ENCODE measurements at regions not wholly inside any gene's neighbourhood (a gene's known extent, or its start where the extent isn't known, plus 50 kb on each side); places are given as distances from the start of the nearest gene placed in this dataset.

DNA sequence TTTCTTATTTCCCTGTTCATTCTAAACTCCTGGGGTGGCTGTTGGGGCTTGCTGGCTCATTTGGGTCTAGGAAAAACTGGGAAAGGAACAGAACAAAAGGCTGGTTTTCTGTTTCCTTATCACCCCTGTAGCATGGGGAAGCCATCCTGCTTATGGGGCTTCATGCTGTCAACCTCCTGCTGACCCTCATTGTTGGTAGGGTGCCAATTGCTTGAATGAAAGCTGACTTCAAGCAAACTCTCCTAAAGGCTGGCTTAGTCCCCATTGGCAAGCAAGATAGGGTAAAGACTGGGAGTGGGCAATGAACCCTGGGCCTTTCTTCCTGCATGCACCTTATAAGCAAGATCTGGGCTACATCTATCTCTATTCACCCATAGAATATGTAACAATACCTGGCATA is 511.6 kb downstream of the DMAC1 start:
- Histone ChIP-seq H3K4me3 (ENCODE audit: low read length) (no peak overlapping the region), H3K27me3 (ENCODE audit: control insufficient read depth, insufficient read depth, low read length, poor library complexity, severe bottlenecking) (peaks cover 9% of the 10 kb centered on the region), H3K9ac (ENCODE audit: extremely low read depth, low read length, poor library complexity, severe bottlenecking) (no peak overlapping the region), H3K9me3 (ENCODE audit: control insufficient read depth, low read length) (no peaks in the 10 kb centered on the region), H3K27ac (ENCODE audit: low read depth, low read length) (no peak overlapping the region), H3K36me3 (ENCODE audit: control insufficient read depth, insufficient read depth, low read length) (no peaks in the 10 kb centered on the region), H3K4me1 (ENCODE audit: control insufficient read depth, insufficient read depth, low read length) (peaks cover 25% of the 10 kb centered on the region)
- no peak for DNase-seq
- Mint-ChIP-seq H3K4me3 (no peak overlapping the region), H3K4me1 (peaks cover 34% of the 10 kb centered on the region), H3K36me3 (ENCODE audit: low read depth) (no peaks in the 10 kb centered on the region), H3K9me3 (peaks cover 8% of the 10 kb centered on the region), H3K27me3 (ENCODE audit: insufficient read depth) (peaks cover 31% of the 10 kb centered on the region), H3K27ac (no peak overlapping the region)
- TF ChIP-seq, protein P1, sequence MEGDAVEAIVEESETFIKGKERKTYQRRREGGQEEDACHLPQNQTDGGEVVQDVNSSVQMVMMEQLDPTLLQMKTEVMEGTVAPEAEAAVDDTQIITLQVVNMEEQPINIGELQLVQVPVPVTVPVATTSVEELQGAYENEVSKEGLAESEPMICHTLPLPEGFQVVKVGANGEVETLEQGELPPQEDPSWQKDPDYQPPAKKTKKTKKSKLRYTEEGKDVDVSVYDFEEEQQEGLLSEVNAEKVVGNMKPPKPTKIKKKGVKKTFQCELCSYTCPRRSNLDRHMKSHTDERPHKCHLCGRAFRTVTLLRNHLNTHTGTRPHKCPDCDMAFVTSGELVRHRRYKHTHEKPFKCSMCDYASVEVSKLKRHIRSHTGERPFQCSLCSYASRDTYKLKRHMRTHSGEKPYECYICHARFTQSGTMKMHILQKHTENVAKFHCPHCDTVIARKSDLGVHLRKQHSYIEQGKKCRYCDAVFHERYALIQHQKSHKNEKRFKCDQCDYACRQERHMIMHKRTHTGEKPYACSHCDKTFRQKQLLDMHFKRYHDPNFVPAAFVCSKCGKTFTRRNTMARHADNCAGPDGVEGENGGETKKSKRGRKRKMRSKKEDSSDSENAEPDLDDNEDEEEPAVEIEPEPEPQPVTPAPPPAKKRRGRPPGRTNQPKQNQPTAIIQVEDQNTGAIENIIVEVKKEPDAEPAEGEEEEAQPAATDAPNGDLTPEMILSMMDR (conservative IDR thresholded peaks at IDR 0.05) = no peak

DNA sequence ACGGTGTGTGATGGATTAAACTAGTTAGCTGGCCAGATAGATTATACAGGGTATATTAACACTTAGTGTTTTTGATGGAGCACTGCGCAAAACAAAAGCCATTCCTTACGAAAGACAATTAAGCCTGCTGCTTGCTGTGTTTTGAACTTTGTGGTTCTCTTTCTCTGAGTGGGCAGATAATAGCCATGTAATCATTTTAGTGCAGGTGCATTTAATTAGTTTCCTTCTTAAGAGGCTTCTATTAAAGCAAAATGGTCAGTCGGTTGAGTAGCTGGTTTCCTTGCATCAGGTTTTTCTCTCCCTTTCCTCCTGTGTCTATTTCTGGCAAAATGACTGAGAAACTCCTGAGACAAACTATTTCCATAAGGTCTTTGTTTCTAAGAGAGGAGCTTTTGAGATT is 512.5 kb downstream of the DMAC1 start:
- H3K36me3 Mint-ChIP-seq (ENCODE audit: low read depth) = no peaks in the 10 kb centered on the region

DNA sequence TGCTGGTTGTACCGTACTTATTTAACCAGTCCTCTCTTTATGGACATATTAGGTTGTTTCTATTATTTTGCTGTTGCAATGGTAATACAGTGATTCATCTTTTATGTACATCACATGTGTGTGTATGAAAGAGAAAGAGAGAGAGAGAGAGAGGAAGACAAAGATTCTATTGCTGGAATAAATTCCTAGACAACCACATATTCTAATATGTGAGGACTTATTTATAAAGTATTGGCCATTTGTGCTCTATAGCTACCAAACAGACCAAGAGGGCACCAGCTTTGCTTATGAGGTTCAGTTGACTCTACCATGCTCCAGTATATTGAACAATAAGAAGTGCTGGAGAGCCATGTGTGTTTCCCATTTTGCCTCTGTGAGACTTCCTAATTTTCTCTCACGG is 513.5 kb downstream of the DMAC1 start:
- TF ChIP-seq, protein P1 (conservative IDR thresholded peaks at IDR 0.05) = no peak
- Mint-ChIP-seq H3K27me3 (ENCODE audit: insufficient read depth) (peaks cover 31% of the 10 kb centered on the region), H3K36me3 (ENCODE audit: low read depth) (no peaks in the 10 kb centered on the region), H3K27ac (no peak overlapping the region), H3K9me3 (peaks cover 21% of the 10 kb centered on the region), H3K4me1 (peaks cover 34% of the 10 kb centered on the region), H3K4me3 (no peak overlapping the region)
- Histone ChIP-seq H3K4me3 (ENCODE audit: low read length) (no peak overlapping the region), H3K4me1 (ENCODE audit: control insufficient read depth, insufficient read depth, low read length) (peaks cover 25% of the 10 kb centered on the region), H3K36me3 (ENCODE audit: control insufficient read depth, insufficient read depth, low read length) (no peaks in the 10 kb centered on the region), H3K27ac (ENCODE audit: low read depth, low read length) (no peak overlapping the region), H3K27me3 (ENCODE audit: control insufficient read depth, insufficient read depth, low read length, poor library complexity, severe bottlenecking) (peaks cover 9% of the 10 kb centered on the region), H3K9me3 (ENCODE audit: control insufficient read depth, low read length) (peaks cover 6% of the 10 kb centered on the region), H3K9ac (ENCODE audit: extremely low read depth, low read length, poor library complexity, severe bottlenecking) (no peak overlapping the region)
- no peak for DNase-seq
- WGBS, 2 experiments (ENCODE audit: insufficient coverage in 1 of 2, insufficient read length in 1 of 2) = 54 to 63% methylated on average over 1 of the region's 2 CpGs

More for the DNA sequence above, 512.5 kb downstream of the DMAC1 start:
- Mint-ChIP-seq H3K4me3 (no peak overlapping the region), H3K9me3 (peaks cover 16% of the 10 kb centered on the region), H3K27me3 (ENCODE audit: insufficient read depth) (peaks cover 31% of the 10 kb centered on the region), H3K27ac (no peak overlapping the region), H3K4me1 (peaks cover 34% of the 10 kb centered on the region)
- H3K9ac ChIP-seq (ENCODE audit: extremely low read depth, low read length, poor library complexity, severe bottlenecking) = no peak overlapping the region
- no peak for DNase-seq
- no peak overlapping the region for H3K4me3 ChIP-seq (ENCODE audit: low read length)
- peaks cover 5% of the 10 kb centered on the region for H3K9me3 ChIP-seq (ENCODE audit: control insufficient read depth, low read length)
- no peak overlapping the region for H3K27ac ChIP-seq (ENCODE audit: low read depth, low read length)
- H3K27me3 ChIP-seq (ENCODE audit: control insufficient read depth, insufficient read depth, low read length, poor library complexity, severe bottlenecking) = peaks cover 9% of the 10 kb centered on the region
- TF ChIP-seq, protein P1 (conservative IDR thresholded peaks at IDR 0.05) = no peak
- no peaks in the 10 kb centered on the region for H3K36me3 ChIP-seq (ENCODE audit: control insufficient read depth, insufficient read depth, low read length)
- WGBS, 2 experiments (ENCODE audit: insufficient coverage in 1 of 2, insufficient read length in 1 of 2) = 82 to 85% methylated on average over 3 to 4 of the region's 4 CpGs
- peaks cover 25% of the 10 kb centered on the region for H3K4me1 ChIP-seq (ENCODE audit: control insufficient read depth, insufficient read depth, low read length)
